ENCODE measurements at regions not wholly inside any gene's neighbourhood (a gene's known extent, or its start where the extent isn't known, plus 50 kb on each side); places are given as distances from the start of the nearest gene placed in this dataset.

GRCh38 chr1:184867866-184868689, 106.2 kb downstream of the NIBAN1 start:
- intact Hi-C loops (cut with DNase I): no loop called here
- Histone ChIP-seq H3K27ac (no peak overlapping the region), H3K27me3 (no peaks in the 10 kb centered on the region), H3K36me3 (no peaks in the 10 kb centered on the region), H3K4me1 (no peaks in the 10 kb centered on the region), H3K4me3 (no peak overlapping the region), H3K9me3 (no peaks in the 10 kb centered on the region)
- DNase-seq (no peak), ATAC-seq (no peak)
- TF ChIP-seq, protein P1, sequence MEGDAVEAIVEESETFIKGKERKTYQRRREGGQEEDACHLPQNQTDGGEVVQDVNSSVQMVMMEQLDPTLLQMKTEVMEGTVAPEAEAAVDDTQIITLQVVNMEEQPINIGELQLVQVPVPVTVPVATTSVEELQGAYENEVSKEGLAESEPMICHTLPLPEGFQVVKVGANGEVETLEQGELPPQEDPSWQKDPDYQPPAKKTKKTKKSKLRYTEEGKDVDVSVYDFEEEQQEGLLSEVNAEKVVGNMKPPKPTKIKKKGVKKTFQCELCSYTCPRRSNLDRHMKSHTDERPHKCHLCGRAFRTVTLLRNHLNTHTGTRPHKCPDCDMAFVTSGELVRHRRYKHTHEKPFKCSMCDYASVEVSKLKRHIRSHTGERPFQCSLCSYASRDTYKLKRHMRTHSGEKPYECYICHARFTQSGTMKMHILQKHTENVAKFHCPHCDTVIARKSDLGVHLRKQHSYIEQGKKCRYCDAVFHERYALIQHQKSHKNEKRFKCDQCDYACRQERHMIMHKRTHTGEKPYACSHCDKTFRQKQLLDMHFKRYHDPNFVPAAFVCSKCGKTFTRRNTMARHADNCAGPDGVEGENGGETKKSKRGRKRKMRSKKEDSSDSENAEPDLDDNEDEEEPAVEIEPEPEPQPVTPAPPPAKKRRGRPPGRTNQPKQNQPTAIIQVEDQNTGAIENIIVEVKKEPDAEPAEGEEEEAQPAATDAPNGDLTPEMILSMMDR (IDR thresholded peaks at IDR 0.05): no peak
- no peak for TF ChIP-seq POLR2A (IDR thresholded peaks at IDR 0.05)
- WGBS (ENCODE audit: insufficient coverage, low coverage, low lambda C conversion rate, missing lambda C conversion rate): 56% methylated on average over 4 of the region's 4 CpGs

DNA sequence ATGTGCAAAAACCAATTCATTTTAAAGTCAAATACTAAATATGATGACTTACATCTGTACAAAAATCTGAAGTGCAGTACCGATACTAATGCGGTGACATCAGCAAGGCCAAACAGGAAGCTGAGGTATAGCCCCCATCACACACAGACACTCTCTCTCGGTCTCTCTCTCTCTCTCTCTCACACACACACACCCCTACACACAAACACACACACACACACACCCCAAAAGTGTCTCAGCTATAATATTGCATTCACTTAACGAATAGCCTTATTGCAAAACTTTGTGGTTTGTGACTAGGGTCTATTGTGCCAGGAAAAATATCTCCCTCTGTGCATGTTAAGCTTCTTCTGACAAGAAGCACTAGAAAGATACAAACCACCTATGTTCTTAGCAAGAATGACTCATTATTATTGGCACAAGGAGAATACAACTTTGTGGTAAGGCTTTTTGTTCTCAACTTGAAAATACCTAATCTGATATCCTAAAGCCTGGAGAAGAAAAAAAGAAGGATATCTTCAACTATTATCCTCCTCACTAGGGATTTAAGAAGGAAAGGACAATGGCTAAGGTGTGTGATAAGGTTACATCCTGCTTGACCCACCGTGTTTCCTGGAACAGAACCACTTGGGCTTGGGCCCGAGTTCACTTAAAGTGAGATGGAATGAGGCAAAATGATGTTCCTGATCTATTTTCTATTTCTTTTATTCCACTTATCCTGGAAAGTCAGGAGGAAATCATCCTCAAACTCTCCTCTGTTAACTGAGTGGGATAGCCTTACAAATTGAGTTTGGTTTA, 107.1 kb downstream of the NIBAN1 start:
- Histone ChIP-seq H3K9me3 (no peaks in the 10 kb centered on the region), H3K27me3 (no peaks in the 10 kb centered on the region), H3K4me1 (no peaks in the 10 kb centered on the region), H3K27ac (no peak overlapping the region), H3K4me3 (no peak overlapping the region), H3K36me3 (no peaks in the 10 kb centered on the region)
- intact Hi-C loops (cut with DNase I): no loop called here
- peak in 3 of 4 donors; percentile 46 to 55 (median 50) for ATAC-seq
- TF ChIP-seq POLR2A (IDR thresholded peaks at IDR 0.05): no peak
- TF ChIP-seq, protein P1 (IDR thresholded peaks at IDR 0.05): no peak
- 35% methylated on average over 6 of the region's 6 CpGs for WGBS (ENCODE audit: insufficient coverage, low coverage, low lambda C conversion rate, missing lambda C conversion rate)
- DNase-seq: no peak

DNA sequence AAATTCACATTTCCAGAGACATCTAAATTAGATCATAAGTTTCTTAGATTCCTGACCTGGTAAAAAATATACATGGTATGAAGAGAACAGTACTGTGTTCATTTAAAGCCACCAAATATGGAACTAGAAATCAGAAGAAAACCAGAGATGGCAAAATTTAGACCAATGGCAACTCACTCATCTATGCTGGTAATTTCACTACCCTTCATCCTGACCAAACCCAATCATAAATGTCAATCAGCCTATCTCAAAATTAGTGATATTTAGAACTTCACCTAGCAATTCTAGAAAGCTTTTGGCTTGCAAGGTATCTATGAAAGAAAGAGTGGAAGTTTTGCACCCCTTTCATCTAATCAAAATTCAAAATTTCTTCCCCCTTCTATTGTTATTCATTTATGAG, 107.7 kb downstream of the NIBAN1 start:
- no peaks in the 10 kb centered on the region for H3K4me1 ChIP-seq
- TF ChIP-seq POLR2A (IDR thresholded peaks at IDR 0.05): no peak
- TF ChIP-seq, protein P1 (IDR thresholded peaks at IDR 0.05): no peak
- ATAC-seq: no peak
- H3K36me3 ChIP-seq: no peaks in the 10 kb centered on the region
- no peak for DNase-seq
- no peak overlapping the region for H3K27ac ChIP-seq
- no peaks in the 10 kb centered on the region for H3K9me3 ChIP-seq
- H3K4me3 ChIP-seq: no peak overlapping the region
- intact Hi-C loops (cut with DNase I): no loop called here
- no peaks in the 10 kb centered on the region for H3K27me3 ChIP-seq

DNA sequence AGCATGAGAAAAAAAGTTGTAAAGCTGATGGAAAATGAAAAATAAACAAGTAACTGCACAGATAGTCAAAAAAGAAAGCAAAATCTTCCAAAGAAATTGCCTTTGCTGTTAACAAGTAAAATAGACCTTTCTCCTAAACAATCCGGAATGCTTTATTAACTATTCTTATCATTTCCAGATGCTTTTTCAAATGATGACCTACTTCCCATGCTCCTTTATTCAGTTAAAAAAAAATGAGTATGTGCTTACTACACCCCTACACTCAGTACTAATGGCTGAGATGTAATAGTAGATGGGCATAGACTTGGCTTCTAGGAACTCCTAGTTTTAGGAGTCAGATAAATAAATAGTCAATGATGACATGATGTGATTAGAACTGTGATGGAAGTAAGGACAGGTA, 108.5 kb downstream of the NIBAN1 start:
- Histone ChIP-seq H3K9me3 (no peaks in the 10 kb centered on the region), H3K4me3 (no peak overlapping the region), H3K27ac (no peak overlapping the region), H3K36me3 (no peaks in the 10 kb centered on the region), H3K4me1 (no peaks in the 10 kb centered on the region), H3K27me3 (no peaks in the 10 kb centered on the region)
- 40% methylated on average over 1 of the region's 1 CpG for WGBS (ENCODE audit: insufficient coverage, low coverage, low lambda C conversion rate, missing lambda C conversion rate)
- DNase-seq: no peak
- TF ChIP-seq, protein P1 (IDR thresholded peaks at IDR 0.05): no peak
- TF ChIP-seq POLR2A (IDR thresholded peaks at IDR 0.05): no peak
- intact Hi-C loops (cut with DNase I): no loop called here
- ATAC-seq: no peak
